Mesothelial cell of epicardium (in vitro differentiated cells): ENCODE measurements at regions not wholly inside any gene's neighbourhood (a gene's known extent, or its start where the extent isn't known, plus 50 kb on each side); places are given as distances from the start of the nearest gene placed in this dataset.
A peak's percentile ranks its signal among the peaks of the same experiment; 100 is the strongest.

Experiments used
- DNase-seq, 2 experiments: peaks; one replicate each; pipeline ENCODE4 v3.0.0; 2021; ENCODE audit warnings: low spot score in 2 of 2; ENCODE audit not compliant: unreplicated experiment in 2 of 2
- H3K27ac Mint-ChIP-seq: 2 replicates; pipeline ENCODE4 v1.8.0; 2021; ENCODE audit warnings: mixed read lengths
- H3K27me3 Mint-ChIP-seq: 2 replicates; pipeline ENCODE4 v1.8.0; 2021; ENCODE audit warnings: low read depth, mixed read lengths
- H3K36me3 Mint-ChIP-seq: 2 replicates; pipeline ENCODE4 v1.8.0; 2021; ENCODE audit warnings: mixed read lengths
- H3K4me1 Mint-ChIP-seq: 2 replicates; pipeline ENCODE4 v1.8.0; 2021; ENCODE audit warnings: mixed read lengths
- H3K4me3 Mint-ChIP-seq: 2 replicates; pipeline ENCODE4 v1.8.0; 2021; ENCODE audit warnings: mild to moderate bottlenecking, moderate library complexity, mixed read lengths
- H3K9me3 Mint-ChIP-seq: 2 replicates; pipeline ENCODE4 v1.8.0; 2021; ENCODE audit warnings: mixed read lengths
- CTCF ChIP-seq: fragments of 200-600 bp; sonication (generic); IDR thresholded peaks from one replicate; pipeline ENCODE4 v1.5.0; 2021; ENCODE audit warnings: antibody characterized with exemption; ENCODE audit not compliant: unreplicated experiment

GRCh38 chr18:9016633-9017166, 85.8 kb upstream of the NDUFV2 start:
- peak overlapping the region; percentile 36 for H3K4me3 Mint-ChIP-seq
- H3K4me1 Mint-ChIP-seq = no peaks in the 10 kb centered on the region
- H3K9me3 Mint-ChIP-seq = peaks cover 8% of the 10 kb centered on the region
- H3K36me3 Mint-ChIP-seq = peaks cover 3% of the 10 kb centered on the region
- DNase-seq = no peak
- H3K27me3 Mint-ChIP-seq = no peaks in the 10 kb centered on the region
- no peak overlapping the region for H3K27ac Mint-ChIP-seq
- TF ChIP-seq CTCF = no peak

GRCh38 chr18:9017167-9017904, 85.2 kb upstream of the NDUFV2 start:
- Mint-ChIP-seq H3K9me3 (peaks cover 8% of the 10 kb centered on the region), H3K4me3 (peak overlapping the region; percentile 36), H3K27me3 (no peaks in the 10 kb centered on the region), H3K36me3 (peaks cover 3% of the 10 kb centered on the region), H3K4me1 (no peaks in the 10 kb centered on the region), H3K27ac (no peak overlapping the region)
- no peak for TF ChIP-seq CTCF
- DNase-seq = peak in 1 of 2 experiments; percentile 60

GRCh38 chr18:9017905-9018227, 84.6 kb upstream of the NDUFV2 start:
- peaks cover 3% of the 10 kb centered on the region for H3K36me3 Mint-ChIP-seq
- no peak overlapping the region for H3K27ac Mint-ChIP-seq
- H3K4me1 Mint-ChIP-seq = no peaks in the 10 kb centered on the region
- H3K9me3 Mint-ChIP-seq = peaks cover 5% of the 10 kb centered on the region
- H3K4me3 Mint-ChIP-seq = no peak overlapping the region
- no peak for DNase-seq
- no peak for TF ChIP-seq CTCF
- H3K27me3 Mint-ChIP-seq = no peaks in the 10 kb centered on the region

- Mint-ChIP-seq H3K27me3 (no peaks in the 10 kb centered on the region), H3K27ac (no peak overlapping the region), H3K4me3 (no peak overlapping the region), H3K4me1 (no peaks in the 10 kb centered on the region), H3K9me3 (peaks cover 5% of the 10 kb centered on the region), H3K36me3 (peaks cover 3% of the 10 kb centered on the region)
- TF ChIP-seq CTCF = no peak
- no peak for DNase-seq
Observed at GRCh38 chr18:9019135-9019534, 83.4 kb upstream of the NDUFV2 start.

GRCh38 chr18:9020221-9020620, 82.3 kb upstream of the NDUFV2 start:
- Mint-ChIP-seq H3K27me3 (no peaks in the 10 kb centered on the region), H3K36me3 (peaks cover 3% of the 10 kb centered on the region), H3K4me1 (no peaks in the 10 kb centered on the region), H3K27ac (no peak overlapping the region), H3K9me3 (peaks cover 5% of the 10 kb centered on the region), H3K4me3 (no peak overlapping the region)
- TF ChIP-seq CTCF = no peak
- DNase-seq = no peak
